Hindlimb muscle (tissue), 1 donor: ENCODE measurements at regions not wholly inside any gene's neighbourhood (a gene's known extent, or its start where the extent isn't known, plus 50 kb on each side); places are given as distances from the start of the nearest gene placed in this dataset.
"Not testable (repeated sequence)": the region's sequence is repeated elsewhere in the genome, so short reads cannot be mapped to it uniquely, and the experiment has no call there.

Experiments
- DNase-seq: peaks from one replicate; pipeline ENCODE4 v3.0.0-alpha.2; 2013

- not testable (repeated sequence) for DNase-seq
These were observed 783.3 kb upstream of the CDH18 start for GRCh38 chr5:20771338-20771737.

GRCh38 chr5:20765074-20765473 is 777.1 kb upstream of the CDH18 start:
- DNase-seq: not testable (repeated sequence)

GRCh38 chr5:20759459-20759858 is 771.5 kb upstream of the CDH18 start:
- not testable (repeated sequence) for DNase-seq

- DNase-seq: not testable (repeated sequence)
These were observed 764.2 kb upstream of the CDH18 start for GRCh38 chr5:20752179-20752578.

GRCh38 chr5:20735715-20736114 is 747.7 kb upstream of the CDH18 start:
- not testable (repeated sequence) for DNase-seq

GRCh38 chr5:20732223-20732622 is 744.2 kb upstream of the CDH18 start:
- not testable (repeated sequence) for DNase-seq

GRCh38 chr5:20721286-20721685 is 733.3 kb upstream of the CDH18 start:
- not testable (repeated sequence) for DNase-seq

- not testable (repeated sequence) for DNase-seq
These were observed 723.6 kb upstream of the CDH18 start for GRCh38 chr5:20711520-20712155.

GRCh38 chr5:20707634-20708033 is 719.6 kb upstream of the CDH18 start:
- not testable (repeated sequence) for DNase-seq

- no peak for DNase-seq
These were observed 706.1 kb upstream of the CDH18 start for GRCh38 chr5:20694121-20694520.

GRCh38 chr5:20692913-20693312 is 704.9 kb upstream of the CDH18 start:
- DNase-seq: no peak

- no peak for DNase-seq
These were observed 695.4 kb upstream of the CDH18 start for GRCh38 chr5:20683241-20683940.

GRCh38 chr5:20680718-20681302 is 692.8 kb upstream of the CDH18 start:
- no peak for DNase-seq

GRCh38 chr5:20678814-20679298 is 690.9 kb upstream of the CDH18 start:
- no peak for DNase-seq

- no peak for DNase-seq
These were observed 690.4 kb upstream of the CDH18 start for GRCh38 chr5:20678386-20678785.

GRCh38 chr5:20660588-20660987 is 672.6 kb upstream of the CDH18 start:
- DNase-seq: no peak

- no peak for DNase-seq
These were observed 668.3 kb upstream of the CDH18 start for GRCh38 chr5:20656262-20656661.

GRCh38 chr5:20655211-20655610 is 667.2 kb upstream of the CDH18 start:
- no peak for DNase-seq

- no peak for DNase-seq
These were observed 666.7 kb upstream of the CDH18 start for GRCh38 chr5:20654746-20655145.

GRCh38 chr5:20654033-20654432 is 666.0 kb upstream of the CDH18 start:
- no peak for DNase-seq

GRCh38 chr5:20649966-20650365 is 662.0 kb upstream of the CDH18 start:
- DNase-seq: no peak

- no peak for DNase-seq
These were observed 661.0 kb upstream of the CDH18 start for GRCh38 chr5:20648981-20649380.

GRCh38 chr5:20636686-20637085 is 648.7 kb upstream of the CDH18 start:
- no peak for DNase-seq

GRCh38 chr5:20619591-20619990 is 631.6 kb upstream of the CDH18 start:
- no peak for DNase-seq
